ENCODE measurements at regions not wholly inside any gene's neighbourhood (a gene's known extent, or its start where the extent isn't known, plus 50 kb on each side); places are given as distances from the start of the nearest gene placed in this dataset.

DNA sequence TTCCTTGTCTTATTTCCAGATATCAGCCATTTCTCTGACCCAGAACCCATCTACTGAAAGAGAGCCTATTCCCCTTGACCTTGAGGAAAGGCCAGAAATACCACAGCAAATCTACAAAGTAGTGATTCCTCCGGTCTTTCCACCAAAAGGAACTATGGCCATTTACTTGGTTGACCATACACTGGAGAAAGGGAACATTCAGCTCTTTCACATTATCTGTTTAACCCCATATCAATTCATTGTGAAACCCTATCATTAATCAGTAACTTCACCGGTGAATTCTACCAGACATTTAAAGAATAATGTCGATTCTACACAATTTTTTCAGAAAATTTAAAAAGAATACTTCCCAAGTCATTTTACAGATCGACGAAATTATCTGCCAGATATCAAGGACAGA, 265.7 kb upstream of the CLEC14A start:
- no peak for DNase-seq (ENCODE audit: low read depth)
- no peak overlapping the region for H3K4me3 ChIP-seq (ENCODE audit: low read depth, low read length)
- no peak for TF ChIP-seq CTCF (IDR thresholded peaks at IDR 0.05; ENCODE audit: insufficient read depth, low read length)

- no peak for TF ChIP-seq CTCF (IDR thresholded peaks at IDR 0.05; ENCODE audit: insufficient read depth, low read length)
- no peak for DNase-seq (ENCODE audit: low read depth)
- no peak overlapping the region for H3K4me3 ChIP-seq (ENCODE audit: low read depth, low read length)
Observed at GRCh38 chr14:38517426-38517825, 261.5 kb upstream of the CLEC14A start.

DNA sequence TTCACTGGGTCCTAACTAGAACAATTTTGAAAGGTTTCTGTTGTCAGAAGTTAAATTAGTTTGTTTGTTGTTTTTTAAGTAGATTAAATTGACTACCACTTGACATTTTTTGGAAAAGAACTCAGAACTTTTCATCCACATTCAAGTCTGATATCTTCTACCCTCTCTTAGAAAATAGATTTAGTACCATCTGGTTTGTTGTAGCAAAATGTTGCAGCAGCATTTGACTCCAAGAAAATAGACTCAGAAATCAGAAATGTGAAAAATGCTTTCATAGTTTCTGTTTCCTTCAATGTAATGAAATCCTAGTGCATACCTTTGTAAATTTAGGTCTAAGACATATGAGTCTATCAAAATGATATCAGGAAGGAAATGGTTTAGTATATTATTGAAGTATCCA, 256.3 kb upstream of the CLEC14A start:
- peak; percentile 1 for DNase-seq (ENCODE audit: low read depth)
- H3K4me3 ChIP-seq (ENCODE audit: low read depth, low read length): no peak overlapping the region
- TF ChIP-seq CTCF (IDR thresholded peaks at IDR 0.05; ENCODE audit: insufficient read depth, low read length): no peak

- no peak overlapping the region for H3K4me3 ChIP-seq (ENCODE audit: low read depth, low read length)
- DNase-seq (ENCODE audit: low read depth): no peak
- TF ChIP-seq CTCF (IDR thresholded peaks at IDR 0.05; ENCODE audit: insufficient read depth, low read length): no peak
Observed at GRCh38 chr14:38507299-38507698, 251.4 kb upstream of the CLEC14A start.

- no peak for DNase-seq (ENCODE audit: low read depth)
- no peak for TF ChIP-seq CTCF (IDR thresholded peaks at IDR 0.05; ENCODE audit: insufficient read depth, low read length)
- H3K4me3 ChIP-seq (ENCODE audit: low read depth, low read length): no peak overlapping the region
Observed at GRCh38 chr14:38505973-38506249, 250.0 kb upstream of the CLEC14A start.

DNA sequence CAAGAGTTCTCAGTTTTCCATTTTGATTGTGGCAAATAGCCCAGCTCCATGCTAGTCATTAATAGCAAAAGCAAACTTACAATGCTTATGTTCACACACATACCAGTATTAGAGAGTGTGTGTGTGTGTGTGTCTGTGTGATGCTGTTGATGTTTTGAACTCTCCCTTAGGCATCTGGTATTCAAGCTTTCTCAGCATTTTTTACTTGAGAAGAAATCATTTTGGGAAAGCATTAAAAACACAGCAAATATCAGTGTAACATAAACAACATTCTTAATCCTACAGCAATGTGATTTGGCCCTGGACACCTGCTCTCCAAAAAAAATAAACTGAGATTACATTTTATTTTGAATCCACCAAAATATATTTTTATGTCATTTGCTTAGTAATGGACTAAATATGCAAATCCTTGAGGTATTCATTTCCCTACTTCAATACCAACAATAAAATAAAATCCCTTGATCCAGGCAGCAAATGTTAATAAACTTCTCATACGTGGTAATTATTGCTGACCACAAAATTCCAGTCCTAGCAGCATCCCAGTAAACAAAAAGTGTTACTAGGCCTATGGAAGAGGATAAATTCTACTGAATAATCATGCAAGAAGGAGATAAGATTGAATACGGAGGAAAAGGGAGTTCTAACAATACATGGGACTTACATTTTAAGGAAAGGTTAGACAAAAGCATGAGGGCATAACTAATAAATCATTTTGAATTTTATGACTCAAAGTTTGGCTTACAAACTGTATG, 249.5 kb upstream of the CLEC14A start:
- TF ChIP-seq CTCF (IDR thresholded peaks at IDR 0.05; ENCODE audit: insufficient read depth, low read length): no peak
- H3K4me3 ChIP-seq (ENCODE audit: low read depth, low read length): no peak overlapping the region
- peak; percentile 43 for DNase-seq (ENCODE audit: low read depth)

DNA sequence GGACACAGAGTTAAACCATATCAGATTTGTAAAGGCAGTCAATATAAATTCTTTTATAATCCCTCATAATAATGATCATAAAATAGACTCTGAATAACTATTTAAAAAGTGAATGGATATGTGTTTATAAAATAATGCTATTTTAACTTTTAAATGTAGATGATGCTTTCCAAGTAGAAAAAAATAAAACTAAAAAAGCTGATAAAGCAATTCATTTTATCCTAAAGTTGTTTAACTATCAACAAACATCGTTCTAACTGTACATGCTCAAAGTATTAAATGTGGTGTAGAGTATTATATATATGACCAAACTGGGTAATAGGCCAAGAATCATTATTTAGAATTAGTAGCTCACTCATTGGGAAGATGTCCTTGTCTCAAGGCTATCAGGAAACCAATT, 248.3 kb upstream of the CLEC14A start:
- TF ChIP-seq CTCF (IDR thresholded peaks at IDR 0.05; ENCODE audit: insufficient read depth, low read length): no peak
- H3K4me3 ChIP-seq (ENCODE audit: low read depth, low read length): no peak overlapping the region
- no peak for DNase-seq (ENCODE audit: low read depth)
